IMR-90 (cell line): ENCODE measurements at regions not wholly inside any gene's neighbourhood (a gene's known extent, or its start where the extent isn't known, plus 50 kb on each side); places are given as distances from the start of the nearest gene placed in this dataset.
A peak's percentile ranks its signal among the peaks of the same experiment; 100 is the strongest.

Source experiments
- CEBPB ChIP-seq: IDR thresholded peaks from 2 replicates; pipeline ENCODE4 v1.6.1; 2012; ENCODE audit warnings: low read depth, low read length, improper control_type of control experiment
- CTCF ChIP-seq: conservative IDR thresholded peaks from 2 replicates; pipeline ENCODE4 v1.5.1; 2012; ENCODE audit warnings: mild to moderate bottlenecking, low read depth, low read length, improper control_type of control experiment
- MAZ ChIP-seq: IDR thresholded peaks from 2 replicates; pipeline ENCODE4 v1.6.1; 2012; ENCODE audit warnings: low read depth, mild to moderate bottlenecking, low read length, improper control_type of control experiment, moderate library complexity, borderline replicate concordance
- POLR2A ChIP-seq: IDR thresholded peaks from 2 replicates; pipeline ENCODE4 v1.6.1; 2012; ENCODE audit warnings: mild to moderate bottlenecking, low read depth, low read length
- RAD21 ChIP-seq: IDR thresholded peaks from 2 replicates; pipeline ENCODE4 v1.6.1; 2012; ENCODE audit warnings: low read length, improper control_type of control experiment
- RCOR1 ChIP-seq: IDR thresholded peaks from 2 replicates; pipeline ENCODE4 v1.6.1; 2012; ENCODE audit warnings: mild to moderate bottlenecking, low read length, improper control_type of control experiment; ENCODE audit not compliant: insufficient replicate concordance
- RFX5 ChIP-seq: IDR thresholded peaks from 2 replicates; pipeline ENCODE4 v1.8.0; 2012; ENCODE audit warnings: low read depth, mild to moderate bottlenecking, low read length, moderate library complexity

- TF ChIP-seq CTCF (no peak), POLR2A (no peak), RFX5 (no peak), CEBPB (peak; percentile 64), MAZ (no peak), RAD21 (no peak), RCOR1 (no peak)
Observed at GRCh38 chr21:35540950-35541638, 492.0 kb upstream of the RUNX1 start.
